ENCODE measurements at regions not wholly inside any gene's neighbourhood (a gene's known extent, or its start where the extent isn't known, plus 50 kb on each side); places are given as distances from the start of the nearest gene placed in this dataset.

DNA sequence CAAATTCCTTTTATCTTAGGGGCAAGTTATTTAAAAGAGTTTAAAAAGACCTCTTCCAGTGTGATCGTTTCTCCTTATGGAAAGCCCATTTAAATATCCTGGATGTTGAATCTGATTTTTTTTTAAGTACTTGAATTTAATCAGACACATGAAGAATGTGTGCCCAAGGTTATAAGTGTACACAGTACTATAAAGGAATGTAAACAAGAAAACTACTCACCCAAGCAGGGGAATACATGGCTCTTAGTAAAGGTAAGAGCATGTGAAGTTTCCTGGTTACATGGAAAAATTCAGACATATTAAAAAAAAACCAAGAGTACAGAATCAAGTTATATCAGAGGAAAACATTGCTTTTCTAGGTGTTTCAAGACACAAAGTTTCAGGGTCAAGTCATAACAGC lies 546.9 kb downstream of the MATN1 start:
- Histone ChIP-seq H3K27ac (no peak overlapping the region), H3K9me3 (peaks cover 0 to 15% (median 0%) of the 10 kb centered on the region in 4 donors), H3K4me3 (no peak overlapping the region), H3K4me1 (no peaks in the 10 kb centered on the region), H3K27me3 (no peaks in the 10 kb centered on the region), H3K36me3 (no peaks in the 10 kb centered on the region)
- TF ChIP-seq, protein P1, sequence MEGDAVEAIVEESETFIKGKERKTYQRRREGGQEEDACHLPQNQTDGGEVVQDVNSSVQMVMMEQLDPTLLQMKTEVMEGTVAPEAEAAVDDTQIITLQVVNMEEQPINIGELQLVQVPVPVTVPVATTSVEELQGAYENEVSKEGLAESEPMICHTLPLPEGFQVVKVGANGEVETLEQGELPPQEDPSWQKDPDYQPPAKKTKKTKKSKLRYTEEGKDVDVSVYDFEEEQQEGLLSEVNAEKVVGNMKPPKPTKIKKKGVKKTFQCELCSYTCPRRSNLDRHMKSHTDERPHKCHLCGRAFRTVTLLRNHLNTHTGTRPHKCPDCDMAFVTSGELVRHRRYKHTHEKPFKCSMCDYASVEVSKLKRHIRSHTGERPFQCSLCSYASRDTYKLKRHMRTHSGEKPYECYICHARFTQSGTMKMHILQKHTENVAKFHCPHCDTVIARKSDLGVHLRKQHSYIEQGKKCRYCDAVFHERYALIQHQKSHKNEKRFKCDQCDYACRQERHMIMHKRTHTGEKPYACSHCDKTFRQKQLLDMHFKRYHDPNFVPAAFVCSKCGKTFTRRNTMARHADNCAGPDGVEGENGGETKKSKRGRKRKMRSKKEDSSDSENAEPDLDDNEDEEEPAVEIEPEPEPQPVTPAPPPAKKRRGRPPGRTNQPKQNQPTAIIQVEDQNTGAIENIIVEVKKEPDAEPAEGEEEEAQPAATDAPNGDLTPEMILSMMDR (IDR thresholded peaks at IDR 0.05), result no peak
- TF ChIP-seq EP300 (IDR thresholded peaks at IDR 0.05) (no peak), POLR2A (IDR thresholded peaks at IDR 0.05) (no peak)
- DNase-seq (ENCODE audit: low spot score in 2 of 2), result no peak
- 71 to 77% methylated on average over 1 of the region's 1 CpG for WGBS, 2 donors

DNA sequence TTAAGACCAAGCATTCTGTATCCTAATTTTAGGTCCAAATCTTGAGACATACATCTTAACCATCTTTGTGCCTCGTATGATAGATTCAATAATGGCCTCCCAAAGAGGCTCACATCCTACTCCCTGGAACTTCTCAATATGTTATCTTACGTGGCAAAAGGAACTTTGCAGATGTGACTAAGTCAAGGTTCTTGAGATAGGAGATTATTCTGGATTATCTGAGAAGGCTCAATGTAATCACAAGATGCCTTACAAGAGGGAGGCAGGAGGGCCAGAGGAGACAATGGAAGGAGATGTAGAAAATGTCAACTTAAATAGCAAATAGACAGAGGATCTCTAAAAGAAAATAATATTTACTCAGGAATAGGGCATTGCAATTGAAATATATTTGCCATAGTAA lies 548.9 kb downstream of the MATN1 start:
- Histone ChIP-seq H3K9me3 (peaks cover 0 to 15% (median 0%) of the 10 kb centered on the region in 4 donors), H3K4me1 (no peaks in the 10 kb centered on the region), H3K36me3 (no peaks in the 10 kb centered on the region), H3K27ac (no peak overlapping the region), H3K4me3 (no peak overlapping the region), H3K27me3 (no peaks in the 10 kb centered on the region)
- DNase-seq (ENCODE audit: low spot score in 2 of 2), result no peak
- WGBS, 2 donors, result 66 to 77% methylated on average over 2 of the region's 2 CpGs
- TF ChIP-seq EP300 (IDR thresholded peaks at IDR 0.05) (no peak), POLR2A (IDR thresholded peaks at IDR 0.05) (no peak)
- TF ChIP-seq, protein P1 (IDR thresholded peaks at IDR 0.05), result no peak

DNA sequence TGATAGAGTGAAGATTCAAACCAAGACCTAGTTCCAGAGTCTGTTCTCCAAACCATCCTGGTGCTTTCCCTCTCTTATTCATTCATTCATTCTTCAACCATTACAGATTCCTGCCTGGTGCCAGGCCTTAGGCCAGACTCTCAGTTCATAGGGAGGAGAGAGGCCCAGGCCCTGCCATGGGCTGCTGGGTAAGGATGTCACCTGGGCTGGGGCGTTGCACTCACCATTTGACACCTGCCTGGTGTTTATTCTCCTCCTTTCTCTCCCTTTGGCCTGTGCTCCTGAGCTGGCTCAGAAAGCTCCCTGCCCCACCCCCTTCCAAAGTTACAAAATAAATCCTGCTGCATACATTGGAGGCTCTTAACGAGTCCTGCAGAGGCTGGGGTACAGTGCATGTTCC lies 549.8 kb downstream of the MATN1 start:
- Histone ChIP-seq H3K36me3 (no peaks in the 10 kb centered on the region), H3K4me1 (no peaks in the 10 kb centered on the region), H3K4me3 (no peak overlapping the region), H3K27me3 (no peaks in the 10 kb centered on the region), H3K9me3 (peaks cover 0 to 8% (median 0%) of the 10 kb centered on the region in 4 donors), H3K27ac (no peak overlapping the region)
- 25 to 32% methylated on average over 2 of the region's 2 CpGs for WGBS, 2 donors
- TF ChIP-seq, protein P1 (IDR thresholded peaks at IDR 0.05), result no peak
- TF ChIP-seq EP300 (IDR thresholded peaks at IDR 0.05) (no peak), POLR2A (IDR thresholded peaks at IDR 0.05) (no peak)
- no peak for DNase-seq (ENCODE audit: low spot score in 2 of 2)

DNA sequence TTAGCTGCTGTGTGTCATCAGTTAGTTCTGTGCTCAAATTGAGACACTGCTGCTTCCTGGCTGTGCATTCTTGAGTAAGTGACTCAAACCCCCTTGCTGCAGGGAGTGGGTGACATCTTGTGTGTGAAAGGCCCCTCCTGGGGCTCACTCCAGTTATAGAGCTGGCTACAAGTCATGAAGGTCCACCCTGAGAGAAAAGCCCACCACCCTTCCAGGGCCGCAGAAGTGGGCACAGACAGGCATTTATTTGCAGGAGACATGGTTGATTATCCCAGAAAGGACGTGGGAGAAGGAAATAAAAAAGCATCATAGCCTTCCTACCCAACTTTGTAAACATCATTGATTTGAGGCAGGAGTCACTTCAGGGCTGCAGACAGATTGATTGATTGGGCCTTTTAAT lies 550.6 kb downstream of the MATN1 start:
- Histone ChIP-seq H3K4me3 (no peak overlapping the region), H3K9me3 (no peaks in the 10 kb centered on the region), H3K27ac (no peak overlapping the region), H3K4me1 (no peaks in the 10 kb centered on the region), H3K27me3 (no peaks in the 10 kb centered on the region), H3K36me3 (no peaks in the 10 kb centered on the region)
- TF ChIP-seq, protein P1 (IDR thresholded peaks at IDR 0.05), result no peak
- TF ChIP-seq POLR2A (IDR thresholded peaks at IDR 0.05), result no peak
- no peak for TF ChIP-seq EP300 (IDR thresholded peaks at IDR 0.05)
- whole genome bisulfite sequencing, 2 donors, result 55 to 73% methylated on average over 2 of the region's 2 CpGs
- DNase-seq (ENCODE audit: low spot score in 2 of 2), result no peak

DNA sequence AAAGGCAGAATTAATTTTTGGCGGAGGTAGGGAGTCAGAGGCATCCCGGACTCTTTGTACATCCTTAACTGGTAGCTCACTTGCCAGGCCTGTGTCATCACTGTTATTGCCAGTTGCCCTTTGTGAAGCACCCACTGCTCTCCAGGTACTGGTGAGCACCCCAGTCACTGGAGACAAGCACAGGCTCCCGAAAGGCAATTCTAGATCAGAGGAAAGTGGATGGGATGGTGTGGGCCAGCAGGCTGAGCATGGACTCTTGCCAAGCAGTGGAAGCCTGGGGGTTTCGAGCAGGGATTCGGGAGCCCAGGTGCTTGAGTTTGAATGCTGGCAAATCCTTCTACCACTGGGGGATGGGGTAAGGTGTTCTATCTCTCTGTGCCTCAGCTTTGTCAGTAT lies 551.1 kb downstream of the MATN1 start:
- TF ChIP-seq, protein P1 (IDR thresholded peaks at IDR 0.05), result no peak
- TF ChIP-seq POLR2A (IDR thresholded peaks at IDR 0.05) (no peak), EP300 (IDR thresholded peaks at IDR 0.05) (no peak)
- no peak overlapping the region for H3K27ac ChIP-seq
- H3K36me3 ChIP-seq, result no peaks in the 10 kb centered on the region
- H3K4me3 ChIP-seq, result no peak overlapping the region
- no peak for DNase-seq (ENCODE audit: low spot score in 2 of 2)
- no peaks in the 10 kb centered on the region for H3K9me3 ChIP-seq
- 93 to 94% methylated on average over 5 of the region's 5 CpGs for WGBS, 2 donors
- H3K27me3 ChIP-seq, result no peaks in the 10 kb centered on the region
- H3K4me1 ChIP-seq, result no peaks in the 10 kb centered on the region
